ENCODE measurements at regions not wholly inside any gene's neighbourhood (a gene's known extent, or its start where the extent isn't known, plus 50 kb on each side); places are given as distances from the start of the nearest gene placed in this dataset.

- H3K4me3 ChIP-seq (ENCODE audit: low read depth, low read length), result no peak overlapping the region
- TF ChIP-seq, protein P1, sequence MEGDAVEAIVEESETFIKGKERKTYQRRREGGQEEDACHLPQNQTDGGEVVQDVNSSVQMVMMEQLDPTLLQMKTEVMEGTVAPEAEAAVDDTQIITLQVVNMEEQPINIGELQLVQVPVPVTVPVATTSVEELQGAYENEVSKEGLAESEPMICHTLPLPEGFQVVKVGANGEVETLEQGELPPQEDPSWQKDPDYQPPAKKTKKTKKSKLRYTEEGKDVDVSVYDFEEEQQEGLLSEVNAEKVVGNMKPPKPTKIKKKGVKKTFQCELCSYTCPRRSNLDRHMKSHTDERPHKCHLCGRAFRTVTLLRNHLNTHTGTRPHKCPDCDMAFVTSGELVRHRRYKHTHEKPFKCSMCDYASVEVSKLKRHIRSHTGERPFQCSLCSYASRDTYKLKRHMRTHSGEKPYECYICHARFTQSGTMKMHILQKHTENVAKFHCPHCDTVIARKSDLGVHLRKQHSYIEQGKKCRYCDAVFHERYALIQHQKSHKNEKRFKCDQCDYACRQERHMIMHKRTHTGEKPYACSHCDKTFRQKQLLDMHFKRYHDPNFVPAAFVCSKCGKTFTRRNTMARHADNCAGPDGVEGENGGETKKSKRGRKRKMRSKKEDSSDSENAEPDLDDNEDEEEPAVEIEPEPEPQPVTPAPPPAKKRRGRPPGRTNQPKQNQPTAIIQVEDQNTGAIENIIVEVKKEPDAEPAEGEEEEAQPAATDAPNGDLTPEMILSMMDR (IDR thresholded peaks at IDR 0.05; ENCODE audit: control insufficient read depth, extremely low read depth, insufficient read depth), result no peak
- DNase-seq (ENCODE audit: low read depth), result no peak
Measured at GRCh38 chr12:46908936-46909635, 83.3 kb upstream of the SLC38A4 start.

- no peak for DNase-seq (ENCODE audit: low read depth)
- H3K4me3 ChIP-seq (ENCODE audit: low read depth, low read length), result no peak overlapping the region
- TF ChIP-seq, protein P1 (IDR thresholded peaks at IDR 0.05; ENCODE audit: control insufficient read depth, extremely low read depth, insufficient read depth), result no peak
Measured at GRCh38 chr12:46910830-46911229, 85.0 kb upstream of the SLC38A4 start.

DNA sequence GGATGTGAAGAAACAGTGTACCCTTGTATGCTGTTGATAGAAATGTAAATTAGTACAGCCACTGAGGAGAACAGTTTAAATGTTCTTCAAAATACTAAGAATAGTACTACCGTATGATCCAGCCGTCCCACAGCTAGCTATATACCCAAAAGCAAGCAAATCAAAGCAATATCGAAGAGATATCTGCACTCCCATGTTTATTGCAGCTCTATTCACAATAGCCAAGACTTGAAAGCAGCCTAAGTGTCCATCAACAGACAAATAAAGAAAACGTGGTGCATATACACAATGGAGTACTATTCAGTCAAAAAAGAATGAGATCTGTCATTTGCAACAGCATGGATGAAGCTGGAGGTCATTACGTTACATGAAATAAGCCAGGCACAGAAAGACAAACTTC lies 88.5 kb upstream of the SLC38A4 start:
- no peak for DNase-seq (ENCODE audit: low read depth)
- TF ChIP-seq, protein P1 (IDR thresholded peaks at IDR 0.05; ENCODE audit: control insufficient read depth, extremely low read depth, insufficient read depth), result no peak

DNA sequence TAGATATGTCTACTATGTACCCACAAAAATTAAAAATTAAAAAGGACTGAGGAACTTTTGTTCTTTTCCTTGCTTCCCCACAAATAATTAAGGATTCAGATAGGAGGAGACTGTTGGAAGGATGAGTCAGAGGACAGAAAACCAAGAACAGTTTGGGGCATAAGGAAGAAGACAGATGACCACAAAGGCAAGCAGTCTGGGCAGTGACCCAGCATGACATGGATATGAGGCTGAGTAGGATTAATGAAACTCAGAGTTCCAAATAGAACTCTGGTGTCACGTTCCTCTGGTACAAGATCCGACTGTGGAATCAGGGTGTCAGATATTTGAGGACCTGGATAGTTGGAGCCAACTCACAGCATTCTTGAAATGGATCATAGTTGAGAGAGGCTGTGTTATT lies 89.3 kb upstream of the SLC38A4 start:
- no peak overlapping the region for H3K4me3 ChIP-seq (ENCODE audit: low read depth, low read length)
- DNase-seq (ENCODE audit: low read depth), result no peak
- TF ChIP-seq, protein P1 (IDR thresholded peaks at IDR 0.05; ENCODE audit: control insufficient read depth, extremely low read depth, insufficient read depth), result no peak

More for the DNA sequence above, 88.5 kb upstream of the SLC38A4 start:
- no peak overlapping the region for H3K4me3 ChIP-seq (ENCODE audit: low read depth, low read length)

GRCh38 chr12:46915836-46916235 lies 90.0 kb upstream of the SLC38A4 start:
- DNase-seq (ENCODE audit: low read depth), result no peak
- TF ChIP-seq, protein P1 (IDR thresholded peaks at IDR 0.05; ENCODE audit: control insufficient read depth, extremely low read depth, insufficient read depth), result no peak
- no peak overlapping the region for H3K4me3 ChIP-seq (ENCODE audit: low read depth, low read length)

- no peak overlapping the region for H3K4me3 ChIP-seq (ENCODE audit: low read depth, low read length)
- no peak for DNase-seq (ENCODE audit: low read depth)
- TF ChIP-seq, protein P1 (IDR thresholded peaks at IDR 0.05; ENCODE audit: control insufficient read depth, extremely low read depth, insufficient read depth), result no peak
Measured at GRCh38 chr12:46916796-46917419, 91.1 kb upstream of the SLC38A4 start.
